ENCODE measurements at regions not wholly inside any gene's neighbourhood (a gene's known extent, or its start where the extent isn't known, plus 50 kb on each side); places are given as distances from the start of the nearest gene placed in this dataset.
"Not testable (repeated sequence)": the region's sequence is repeated elsewhere in the genome, so short reads cannot be mapped to it uniquely, and the experiment has no call there.

DNA sequence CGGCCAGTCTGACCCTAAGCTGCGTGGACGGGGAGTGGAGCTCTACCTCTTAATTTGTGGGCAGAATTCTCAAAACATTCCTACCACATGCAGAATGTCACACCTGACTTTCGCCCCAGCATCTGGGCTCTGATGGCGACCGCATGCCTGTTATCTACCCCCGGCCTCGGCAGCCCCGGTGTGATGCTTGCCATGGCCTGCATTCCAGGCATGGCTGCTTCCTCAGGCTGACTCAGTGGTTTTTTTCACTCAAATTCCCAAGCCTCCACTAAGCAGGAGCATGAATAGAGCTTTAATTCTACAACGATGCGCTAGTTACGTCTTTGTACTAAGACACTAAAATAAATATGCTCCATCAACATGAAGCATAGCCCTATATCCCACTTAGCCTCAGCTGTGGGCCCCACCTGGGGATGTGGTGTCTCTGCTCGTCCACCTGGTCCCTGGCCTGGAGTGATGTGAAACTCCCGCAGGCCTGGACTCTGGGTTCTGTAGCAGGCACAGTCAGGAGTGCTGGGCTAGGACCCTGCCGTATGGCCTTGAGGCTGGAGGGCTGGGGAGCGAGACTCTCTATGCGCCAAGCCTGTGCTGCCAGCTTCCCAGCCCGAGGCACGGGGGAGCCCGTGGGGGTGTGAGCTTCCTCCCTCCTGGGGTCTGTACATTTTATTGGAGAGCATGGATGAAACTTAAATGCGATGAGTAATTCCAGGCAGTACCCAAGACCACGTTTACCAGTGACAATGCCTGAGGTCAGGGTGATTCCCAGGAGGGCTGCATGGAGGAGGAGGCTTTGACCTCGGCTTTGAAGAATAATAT, 153.2 kb downstream of the CTTN start:
- DNase-seq: no peak

DNA sequence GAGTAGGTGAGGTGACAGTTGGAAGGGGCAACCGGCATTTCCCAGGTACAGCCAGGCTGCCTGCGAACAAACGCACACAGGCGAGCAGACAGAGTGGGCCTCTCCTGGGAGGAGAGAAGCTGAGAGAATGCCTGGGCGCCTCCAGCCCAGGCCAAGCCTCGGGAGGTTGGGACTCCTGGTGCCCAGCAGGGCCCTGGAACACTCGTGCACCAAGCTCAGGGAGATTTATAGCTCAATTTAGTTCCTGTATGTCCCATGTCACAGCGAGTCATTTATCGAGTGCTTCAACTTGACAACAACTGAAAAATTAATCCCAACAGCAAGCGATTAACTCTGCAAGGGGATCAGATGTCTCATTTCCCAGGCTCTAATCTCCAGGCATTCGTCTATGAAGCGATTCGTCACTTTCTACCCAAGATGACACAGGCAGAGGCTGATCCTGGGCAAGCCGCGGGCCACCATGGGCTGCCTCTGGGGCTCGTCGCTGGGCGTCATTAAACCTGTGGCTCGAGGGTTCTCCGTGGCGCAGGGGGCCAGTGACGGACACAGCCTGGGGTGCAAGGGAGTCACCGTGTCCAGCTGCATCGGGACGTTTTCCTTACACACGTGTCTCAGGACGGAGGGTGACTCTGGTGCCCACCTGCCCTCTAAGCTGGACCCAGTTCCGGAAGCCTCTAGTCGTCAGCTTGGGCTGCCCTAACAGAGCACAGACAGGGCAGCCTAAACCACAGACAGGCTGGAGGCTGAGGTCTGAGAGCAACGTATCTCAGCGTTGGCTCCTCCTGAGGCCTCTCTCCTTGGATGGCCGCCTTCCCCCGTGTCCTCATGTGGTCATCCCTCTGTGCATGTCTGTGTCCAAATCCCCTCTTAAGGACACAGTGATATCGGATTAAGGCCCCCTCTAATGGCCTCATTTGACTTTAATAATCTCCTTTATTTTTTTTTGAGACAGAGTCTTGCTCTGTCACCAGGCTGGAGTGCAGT, 154.1 kb downstream of the CTTN start:
- DNase-seq: no peak

DNA sequence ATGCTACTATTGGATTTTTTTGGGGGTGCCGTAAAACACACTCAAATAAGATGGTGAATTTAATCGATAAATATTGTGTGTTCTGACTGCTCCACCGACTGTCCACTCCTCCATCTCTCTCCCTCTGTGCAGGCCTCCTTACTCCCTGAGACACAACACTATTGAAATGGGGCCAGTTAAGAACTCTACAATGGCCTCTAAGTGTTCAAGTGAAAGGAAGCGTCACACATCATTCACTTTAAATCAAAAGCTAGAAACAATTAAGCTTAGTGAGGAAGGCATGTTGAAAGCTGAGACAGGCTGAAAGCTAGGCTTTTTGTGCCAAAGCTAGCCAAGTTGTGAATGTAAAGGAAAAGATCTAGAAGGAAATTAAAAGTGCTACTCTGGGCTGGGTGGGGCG, 156.7 kb downstream of the CTTN start:
- peak; percentile 33 to 60 for DNase-seq

DNA sequence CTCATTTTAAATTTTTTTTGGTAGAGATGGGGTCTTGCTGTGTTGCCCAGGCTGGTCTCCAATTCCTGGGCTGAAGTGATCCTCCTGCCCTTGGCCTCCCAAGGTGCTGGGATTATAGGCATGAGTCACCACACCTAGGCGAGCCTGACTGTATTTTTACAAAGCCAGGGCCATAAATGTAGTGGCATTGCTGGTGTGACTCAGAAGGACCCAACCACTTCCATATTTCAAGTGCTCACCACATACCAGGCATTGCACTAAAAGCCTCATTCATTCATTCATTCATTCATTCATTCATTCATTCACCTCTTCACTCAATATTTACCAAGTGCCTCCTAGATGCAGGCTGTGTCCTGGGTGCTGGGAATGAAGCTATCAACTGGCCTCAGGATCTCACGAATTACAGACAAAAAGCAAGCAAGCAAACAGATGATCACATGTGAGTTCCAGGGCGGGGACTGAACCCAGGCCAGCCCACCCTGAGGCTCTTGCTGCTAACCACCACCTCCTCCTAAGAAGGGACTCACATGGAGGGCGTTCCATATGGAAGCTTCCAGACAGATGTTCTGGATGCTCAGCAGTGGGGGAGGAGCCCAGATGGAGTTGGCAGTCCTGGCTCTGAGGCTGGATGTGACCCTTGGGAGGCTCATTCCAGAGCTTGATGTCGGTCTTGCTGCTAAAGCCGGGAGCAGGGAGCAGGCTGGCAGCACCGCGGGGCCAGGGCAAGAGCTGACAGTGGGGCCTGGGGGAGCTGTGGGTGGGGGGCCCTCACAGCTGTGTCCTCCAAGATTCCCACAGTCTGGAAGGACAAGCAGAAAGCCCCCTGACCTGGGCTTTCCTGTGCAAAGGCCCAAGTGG, 158.8 kb downstream of the CTTN start:
- no peak for DNase-seq

- DNase-seq: no peak
Measured at GRCh38 chr11:70557742-70558485, 159.6 kb downstream of the CTTN start.

- no peak for DNase-seq
Measured at GRCh38 chr11:70558681-70559080, 160.4 kb downstream of the CTTN start.

GRCh38 chr11:70559516-70559915, 161.2 kb downstream of the CTTN start:
- no peak for DNase-seq

DNA sequence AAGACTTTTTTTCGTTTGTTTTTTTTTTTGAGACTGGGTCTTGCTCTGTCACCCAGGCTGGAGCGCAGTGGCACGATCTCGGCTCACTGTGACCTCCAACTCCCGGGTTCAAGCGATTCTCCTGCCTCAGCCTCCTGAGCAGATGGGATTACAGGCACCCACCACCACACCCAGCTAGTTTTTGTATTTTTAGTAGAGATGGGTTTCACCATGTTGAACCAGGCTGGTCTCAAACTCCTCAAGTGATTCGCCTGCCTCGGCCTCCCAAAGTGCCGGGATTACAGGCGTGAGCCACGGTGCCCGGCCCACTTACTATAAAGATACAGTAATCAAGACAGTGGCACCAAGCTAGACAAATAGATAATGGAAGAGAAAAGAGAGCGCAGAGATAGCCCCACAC, 162.3 kb downstream of the CTTN start:
- not testable (repeated sequence) for DNase-seq

GRCh38 chr11:70566768-70567530, 168.6 kb downstream of the CTTN start:
- DNase-seq: no peak

GRCh38 chr11:70567680-70568034, 169.3 kb downstream of the CTTN start:
- no peak for DNase-seq

DNA sequence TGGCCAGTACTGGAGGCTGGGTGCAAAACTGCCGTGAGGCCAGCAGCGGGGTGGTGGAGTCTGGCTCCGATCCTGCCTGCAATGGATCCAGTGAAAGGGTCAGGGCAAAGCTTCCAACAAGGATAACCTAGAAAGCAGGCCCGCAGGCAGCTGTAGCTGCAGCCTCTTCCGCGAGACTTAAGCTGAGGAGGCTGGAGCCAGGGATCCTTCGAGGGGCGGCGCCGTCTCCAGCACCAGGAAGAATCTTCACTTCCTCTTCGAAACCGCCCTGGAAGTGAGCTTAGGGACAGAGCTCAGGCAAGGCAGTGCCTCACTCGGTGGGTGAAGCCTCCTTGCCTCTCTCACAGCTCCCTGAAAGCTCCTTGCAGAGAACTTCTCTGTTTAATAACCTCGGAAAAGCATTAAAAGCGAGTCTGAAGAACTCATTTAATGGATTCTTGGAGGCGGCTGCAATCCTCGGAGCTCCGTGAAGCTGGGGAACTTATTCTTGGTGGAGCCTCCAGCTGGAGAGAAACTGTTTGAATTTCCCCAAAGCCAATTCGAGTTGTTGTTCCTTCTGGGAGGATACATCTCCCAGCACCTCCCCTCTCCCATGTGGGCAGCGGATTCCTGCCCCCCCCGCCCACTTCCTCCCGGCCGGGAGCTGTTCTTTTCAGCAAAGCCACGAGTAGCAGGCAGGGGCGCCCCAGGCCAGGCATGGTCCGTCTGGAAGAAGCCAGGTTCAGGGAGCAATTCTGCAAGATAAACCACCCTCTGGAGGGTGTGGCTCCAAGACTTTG, 169.9 kb downstream of the CTTN start:
- DNase-seq: no peak

GRCh38 chr11:70568814-70569617, 170.7 kb downstream of the CTTN start:
- no peak for DNase-seq

DNA sequence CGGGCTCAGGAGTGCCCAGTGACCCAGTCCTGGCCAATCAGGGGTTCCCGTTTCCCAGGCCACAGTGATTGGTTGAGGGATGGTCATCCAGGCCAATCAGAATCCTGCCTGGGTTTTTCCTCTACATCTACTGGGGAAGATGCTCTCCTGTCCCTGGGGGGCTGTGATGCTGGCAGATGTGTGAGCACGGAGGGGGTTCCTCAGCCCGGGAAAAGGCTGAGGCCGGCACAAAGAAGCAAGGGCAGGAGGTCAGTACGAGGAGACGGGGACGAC, 171.2 kb downstream of the CTTN start:
- no peak for DNase-seq

DNA sequence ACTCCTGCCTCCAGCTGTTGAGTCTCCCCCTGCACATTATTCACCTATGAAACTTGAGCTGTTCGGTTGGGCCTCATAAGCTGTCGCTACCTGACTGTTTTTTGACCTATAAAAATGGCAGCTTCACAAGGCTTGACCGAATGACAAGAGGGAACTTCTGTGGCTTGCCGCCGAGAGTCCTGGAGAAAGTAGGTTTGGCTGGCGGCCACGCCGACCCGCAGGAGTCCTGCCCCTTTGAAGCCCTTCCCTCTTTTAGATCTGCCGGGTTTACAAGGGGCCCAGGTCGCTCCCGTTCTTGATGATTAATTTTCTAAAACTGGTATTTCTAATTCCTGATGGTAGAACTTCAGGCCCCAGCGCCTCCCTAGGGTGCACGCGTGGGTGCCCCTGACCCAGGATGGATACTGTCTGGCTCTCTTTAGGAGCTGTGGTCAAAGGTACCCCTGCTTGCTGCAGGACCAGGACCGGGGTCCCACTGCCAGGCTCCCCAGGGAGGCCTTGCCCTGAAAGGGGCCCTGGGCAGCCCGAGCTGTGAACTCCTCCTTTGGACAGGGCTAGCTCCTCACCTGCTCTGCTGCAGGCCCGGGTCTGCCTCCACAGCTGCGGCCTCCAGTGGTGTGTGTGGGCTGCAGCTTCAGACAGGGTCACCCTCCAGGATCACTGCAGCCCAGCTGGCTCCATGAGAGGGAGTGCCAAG, 171.8 kb downstream of the CTTN start:
- no peak for DNase-seq

DNA sequence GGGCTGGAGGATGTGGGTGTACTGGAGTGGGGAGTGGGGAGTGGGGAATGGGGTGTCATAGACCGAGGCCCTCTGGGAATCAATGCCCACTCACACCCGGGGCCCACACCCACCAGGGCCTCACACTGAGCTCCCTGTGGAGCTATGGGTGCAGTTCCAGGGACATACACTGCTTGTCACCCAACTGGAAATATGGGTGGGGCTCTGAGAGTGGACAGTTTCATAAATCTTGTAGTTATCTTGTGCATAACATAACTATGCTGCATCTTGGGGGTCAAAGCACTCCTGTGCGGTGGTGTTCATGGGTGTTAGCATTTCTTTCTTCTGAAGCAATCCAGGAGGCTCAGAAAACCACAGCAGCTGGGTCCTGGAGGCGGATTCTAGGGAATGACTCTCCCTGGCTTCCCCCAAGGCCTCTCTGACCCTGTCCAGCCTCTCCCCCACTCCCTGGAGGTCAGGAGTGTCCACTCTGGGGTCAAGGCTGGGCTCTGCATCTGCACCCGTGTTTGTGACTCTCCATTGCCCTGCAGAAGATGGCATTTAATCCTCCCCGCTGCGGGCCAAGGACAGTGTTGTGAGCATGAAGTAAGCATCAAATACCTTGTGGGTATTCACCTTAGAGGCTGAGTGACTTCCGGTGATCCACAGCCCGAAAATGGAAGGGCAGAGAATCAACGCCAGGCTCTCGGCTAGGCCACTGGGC, 172.5 kb downstream of the CTTN start:
- DNase-seq: no peak

- no peak for DNase-seq
Measured at GRCh38 chr11:70572974-70573260, 174.6 kb downstream of the CTTN start.

- no peak for DNase-seq
Measured at GRCh38 chr11:70573701-70574151, 175.4 kb downstream of the CTTN start.

GRCh38 chr11:70574725-70575347, 176.5 kb downstream of the CTTN start:
- DNase-seq: no peak
